ENCODE measurements at regions not wholly inside any gene's neighbourhood (a gene's known extent, or its start where the extent isn't known, plus 50 kb on each side); places are given as distances from the start of the nearest gene placed in this dataset.

DNA sequence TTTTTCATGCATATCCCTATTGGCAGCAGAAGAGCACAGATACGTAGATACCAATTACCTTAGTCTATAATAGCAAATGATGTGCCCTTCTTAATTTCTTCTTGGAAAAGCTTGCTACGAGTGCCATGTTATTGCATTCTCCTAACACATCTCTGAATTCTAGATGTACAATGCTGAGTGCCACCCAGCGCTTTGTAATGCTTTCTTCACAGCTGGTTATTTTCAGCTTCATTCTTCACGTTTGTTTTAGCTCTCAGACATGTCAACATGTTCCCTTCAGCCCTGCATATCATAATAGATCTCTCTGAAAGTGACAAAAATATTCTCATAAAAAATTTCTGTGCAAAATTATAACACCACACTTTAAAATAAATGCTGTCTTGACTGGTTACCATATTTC, 981.2 kb downstream of the TTLL7 start:
- Histone ChIP-seq H4K8ac (ENCODE audit: low read depth in 2 of 2, low read length in 2 of 2) (no peak overlapping the region), H3K23ac (ENCODE audit: low read depth, low read length) (no peak overlapping the region), H3K9me3 (ENCODE audit: control insufficient read depth, insufficient read depth, low read length) (peaks cover under 1% of the 10 kb centered on the region; the same call in 1 of the 2 replicates), H3K27ac (ENCODE audit: insufficient read depth, low read length) (no peak overlapping the region), H2AFZ (replicated peaks; ENCODE audit: low read length, poor library complexity) (no peak overlapping the region), H3K9me1 (ENCODE audit: insufficient read depth, low read length) (no peaks in the 10 kb centered on the region), H3K18ac (ENCODE audit: low read depth, low read length) (no peak overlapping the region), H3K14ac (replicated peaks; ENCODE audit: low read depth, low read length) (no peak overlapping the region), H2AK9ac (replicated peaks; ENCODE audit: low read depth, low read length, poor library complexity) (no peak overlapping the region), H2BK5ac (ENCODE audit: low read depth, low read length, poor library complexity, severe bottlenecking) (no peak overlapping the region), H2AK5ac (ENCODE audit: low read depth, low read length) (no peak overlapping the region), H2BK20ac (ENCODE audit: low read depth, low read length) (no peak overlapping the region), H3K4me3 (ENCODE audit: insufficient read depth, low read depth, low read length) (no peak overlapping the region), H2BK120ac (ENCODE audit: low read depth, low read length) (no peak overlapping the region), H4K91ac (ENCODE audit: insufficient read depth, low read depth, low read length) (no peak overlapping the region), H4K20me1 (ENCODE audit: insufficient read depth, low read length) (no peaks in the 10 kb centered on the region), H3K4me1 (ENCODE audit: control insufficient read depth, insufficient read depth, low read length) (no peaks in the 10 kb centered on the region), H3K56ac (ENCODE audit: extremely low read depth, insufficient read depth, low read length) (no peak overlapping the region), H3K79me1 (ENCODE audit: low read depth in 1 of 2, low read length in 2 of 2) (no peaks in the 10 kb centered on the region), H3K4me2 (ENCODE audit: low read depth, low read length) (no peak overlapping the region), H2BK15ac (ENCODE audit: low read depth, low read length) (no peak overlapping the region), H4K5ac (ENCODE audit: low read depth, low read length) (no peak overlapping the region), H3K4ac (ENCODE audit: low read depth, low read length) (no peak overlapping the region), H3K9ac (ENCODE audit: low read depth, low read length) (no peak overlapping the region), H3K36me3 (ENCODE audit: control insufficient read depth, insufficient read depth, low read length) (no peaks in the 10 kb centered on the region), H3K27me3 (ENCODE audit: control insufficient read depth, insufficient read depth, low read length) (no peaks in the 10 kb centered on the region)
- BruUV-seq (replicated peaks), result no TSS peak
- in situ Hi-C loops (cut with MboI; ENCODE audit: low sequenced_read_pairs) (no loop called here), dilution Hi-C loops (cut with HindIII; ENCODE audit: low sequenced_read_pairs, unreplicated experiment) (no loop called here), intact Hi-C loops (cut with micrococcal nuclease) (no loop called here)
- ChIA-PET CTCF (no interaction called here), POLR2A (ENCODE audit: unreplicated experiment) (no interaction called here)
- no peak for ATAC-seq (ENCODE audit: low read depth)
- 10% methylated on average over 2 of the region's 4 CpGs; no CpG with 5 or more reads in 1 of the 2 experiments for WGBS, 2 experiments (ENCODE audit: extremely low coverage in 2 of 2, insufficient read length in 1 of 2)
- no peak for DNase-seq
- no peak for TF ChIP-seq CEBPB (IDR thresholded peaks at IDR 0.05; ENCODE audit: low read depth, low read length)
- TF ChIP-seq NFE2L2 (IDR thresholded peaks at IDR 0.05; ENCODE audit: low read depth, low read length), result no peak
